GM19395 (cell line): ENCODE measurements at regions not wholly inside any gene's neighbourhood (a gene's known extent, or its start where the extent isn't known, plus 50 kb on each side); places are given as distances from the start of the nearest gene placed in this dataset.

ENCODE experiments used
- ATAC-seq: cut with Tn5 transposase; IDR thresholded peaks from one replicate; pipeline ENCODE4 v1.9.1; 2021; ENCODE audit warnings: mild to moderate bottlenecking, moderate library complexity; ENCODE audit not compliant: unreplicated experiment

DNA sequence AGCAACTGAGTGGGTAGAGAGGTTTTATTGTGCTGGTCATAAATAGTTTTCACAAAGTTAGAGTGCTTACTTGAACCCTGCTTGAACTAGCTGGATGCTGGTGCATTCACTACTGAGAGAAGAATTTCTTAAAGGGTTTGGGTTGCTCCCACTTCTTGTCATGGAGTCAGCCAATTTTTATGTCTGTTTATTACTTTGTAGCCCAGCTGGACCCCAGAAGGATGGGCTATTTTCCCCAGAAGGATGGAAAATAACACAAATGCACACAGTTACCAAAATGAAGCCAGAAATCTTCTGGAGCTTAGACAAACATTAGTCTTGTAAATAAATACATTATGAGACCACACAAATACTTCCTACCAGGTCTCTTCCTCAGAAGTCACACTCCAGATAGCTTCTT is 480.8 kb upstream of the TNC start:
- no peak for ATAC-seq

DNA sequence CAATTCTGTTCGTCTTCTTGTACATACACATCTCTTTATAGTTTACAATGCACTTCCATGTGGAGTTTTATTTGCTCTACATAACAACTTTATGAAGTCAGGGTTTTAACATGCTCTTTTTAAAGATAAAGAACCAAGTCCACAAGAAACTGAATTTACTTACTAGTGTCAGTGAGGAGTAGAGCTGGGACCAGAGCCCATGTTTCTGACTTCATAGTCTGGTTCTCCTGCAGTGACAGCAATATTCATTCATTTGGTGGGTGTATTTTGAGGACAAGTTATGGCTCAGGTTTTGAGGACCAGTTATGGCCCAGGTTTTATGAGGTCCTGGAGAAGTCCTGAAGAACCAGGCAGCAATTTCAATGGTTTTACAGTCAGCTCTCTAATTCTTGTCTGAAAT is 481.9 kb upstream of the TNC start:
- no peak for ATAC-seq

DNA sequence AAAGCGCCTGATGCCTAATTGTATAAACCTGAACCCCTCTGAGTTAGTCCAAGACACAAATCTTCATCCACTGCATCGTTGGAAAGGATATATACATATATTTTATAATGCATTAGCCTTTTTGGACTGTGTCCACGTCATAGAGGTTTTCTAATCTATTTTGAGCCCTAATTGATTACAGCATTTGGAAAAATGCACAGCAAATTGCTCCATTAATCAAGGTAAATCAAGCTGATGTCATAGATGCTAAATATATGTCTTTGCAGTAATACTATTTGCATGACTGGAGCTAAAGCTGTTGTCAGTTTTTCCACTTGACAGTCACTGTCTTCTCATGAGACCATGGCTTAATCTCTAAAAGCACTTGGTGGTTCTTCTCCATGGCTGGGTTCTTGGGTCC is 483.5 kb upstream of the TNC start:
- ATAC-seq = no peak

DNA sequence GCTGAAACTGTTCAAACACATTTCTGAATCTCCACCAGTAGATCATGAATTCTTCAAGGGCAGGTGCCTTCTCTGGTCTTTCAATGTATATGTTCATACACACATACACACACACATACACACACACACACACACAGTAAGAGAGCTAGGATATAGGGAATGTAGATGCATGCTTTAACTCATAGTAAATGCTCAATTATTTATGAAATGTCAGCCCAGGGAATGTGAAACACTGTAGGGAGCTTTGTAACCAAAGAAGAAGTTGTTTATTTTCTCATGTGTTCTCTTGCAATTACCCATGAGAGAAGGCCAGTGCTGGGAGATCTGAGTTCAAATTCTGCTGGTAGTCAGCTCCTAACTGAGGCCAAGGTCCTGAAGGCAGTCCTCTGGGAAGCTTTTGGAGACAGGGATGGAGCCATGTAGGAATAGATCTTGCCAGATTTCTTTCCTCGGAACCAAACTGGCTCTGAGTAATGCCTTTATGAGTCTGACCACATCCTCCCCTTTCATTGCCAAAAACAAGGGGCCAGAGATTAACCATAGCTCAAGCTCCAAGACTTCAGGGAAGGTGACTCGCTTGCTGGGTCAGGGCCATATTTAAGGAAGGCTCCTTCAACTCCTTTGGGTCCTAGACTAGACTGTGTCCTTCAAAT is 487.0 kb upstream of the TNC start:
- ATAC-seq = no peak

DNA sequence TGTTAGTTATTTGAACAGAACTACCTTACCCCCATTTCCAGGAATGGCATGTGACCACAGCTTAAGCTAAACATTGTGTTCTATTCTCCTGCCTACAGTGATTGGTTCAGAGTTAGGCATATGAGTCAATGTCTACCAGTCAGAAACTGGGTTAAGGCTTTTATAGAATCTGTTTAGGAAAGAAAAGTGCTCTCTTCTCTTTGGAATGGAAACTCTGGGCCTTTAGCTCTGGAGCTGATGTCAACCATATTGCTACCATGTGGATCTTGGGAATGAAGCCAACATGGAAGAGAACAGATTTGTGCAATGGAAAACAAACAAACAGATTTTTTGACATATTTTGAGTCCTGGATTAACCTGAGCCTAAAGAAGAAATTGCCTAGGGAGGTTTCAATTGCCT is 488.9 kb upstream of the TNC start:
- no peak for ATAC-seq

DNA sequence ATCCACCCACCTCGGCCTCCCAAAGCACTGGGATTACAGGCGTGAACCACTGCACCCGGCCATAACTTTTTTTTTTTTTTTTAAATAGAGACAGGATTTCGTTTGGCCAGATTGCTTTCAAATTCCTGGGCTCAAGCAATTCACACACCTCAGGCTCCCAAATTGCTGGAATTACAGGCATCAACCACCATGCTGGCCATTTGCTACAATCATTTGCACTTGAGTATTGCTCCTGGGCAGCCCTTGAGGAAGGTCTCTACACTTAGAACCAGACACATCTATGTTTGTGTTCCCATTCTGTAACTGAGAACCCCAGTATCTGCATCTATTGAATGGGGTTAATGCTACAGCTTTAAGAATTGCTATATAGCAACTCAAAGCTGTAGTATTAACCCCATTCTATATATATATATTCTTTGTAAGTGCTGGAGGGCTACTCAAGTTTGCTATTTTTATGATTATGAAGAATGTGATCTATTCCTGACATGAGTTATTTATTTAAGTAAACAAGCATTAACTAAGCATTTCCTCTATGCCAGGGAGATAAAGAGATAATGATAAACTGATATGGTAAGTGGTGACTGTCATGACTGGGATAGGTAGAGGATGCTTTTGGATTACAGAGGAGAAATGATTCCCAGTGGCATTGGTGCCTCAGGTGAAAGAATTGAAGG is 496.5 kb upstream of the TNC start:
- ATAC-seq = no peak

DNA sequence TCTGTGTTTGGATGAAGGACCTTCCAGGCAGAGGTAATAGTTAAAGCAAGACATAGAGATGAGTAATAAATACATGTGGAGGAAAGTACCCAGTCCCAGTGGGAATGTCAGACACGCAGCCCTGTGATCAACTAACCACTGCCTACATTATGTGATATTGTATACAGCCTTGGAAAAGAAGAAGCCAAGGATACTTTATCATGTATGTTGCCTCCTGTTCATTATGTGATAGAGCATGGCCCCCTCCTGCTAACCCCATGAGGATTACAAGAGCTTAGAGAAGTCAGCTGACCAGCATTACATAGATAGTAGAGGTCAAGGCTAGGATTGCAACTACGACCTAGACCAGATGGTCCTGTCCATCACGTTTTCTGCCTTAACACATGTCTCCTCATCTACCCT is 497.0 kb upstream of the TNC start:
- ATAC-seq = no peak

DNA sequence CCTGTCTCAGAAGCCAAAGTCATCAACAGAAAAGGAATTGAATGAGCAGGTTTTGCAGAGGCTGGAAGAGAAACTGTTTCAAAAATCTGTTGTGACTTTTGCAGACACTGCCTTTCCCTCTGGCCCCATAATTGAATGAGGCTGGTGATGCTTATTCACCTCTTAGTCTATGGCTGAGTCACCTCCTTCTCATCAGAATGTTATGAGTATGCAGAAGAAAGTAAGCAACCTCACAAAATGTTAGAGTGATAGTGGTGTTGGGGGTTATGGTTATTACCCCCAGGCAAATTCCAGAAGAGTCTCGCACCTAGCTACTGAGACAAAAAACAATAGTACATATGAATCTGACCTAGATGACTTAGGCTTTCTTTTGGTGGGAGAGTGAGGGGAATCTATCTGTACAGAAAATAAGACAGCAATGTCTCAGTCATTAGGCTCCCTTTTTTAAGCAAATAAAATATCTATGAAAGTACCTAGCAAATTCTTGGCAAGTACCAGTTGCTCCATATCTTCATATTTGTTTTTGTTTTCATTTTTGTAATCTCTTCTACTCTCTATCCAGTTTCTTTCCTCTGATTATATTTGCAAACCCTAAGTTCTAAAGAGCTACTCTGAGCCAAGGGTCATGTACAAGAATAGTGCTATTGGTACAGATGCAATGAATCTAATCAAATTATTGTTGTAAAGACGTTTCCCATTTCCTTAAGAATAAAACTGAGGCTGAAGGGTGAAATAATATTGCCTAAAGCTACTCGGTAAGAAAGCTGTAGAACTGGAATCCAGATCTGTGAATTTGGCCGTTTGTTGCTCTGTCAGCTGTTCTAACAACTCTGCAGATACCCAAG is 498.1 kb upstream of the TNC start:
- ATAC-seq = no peak

DNA sequence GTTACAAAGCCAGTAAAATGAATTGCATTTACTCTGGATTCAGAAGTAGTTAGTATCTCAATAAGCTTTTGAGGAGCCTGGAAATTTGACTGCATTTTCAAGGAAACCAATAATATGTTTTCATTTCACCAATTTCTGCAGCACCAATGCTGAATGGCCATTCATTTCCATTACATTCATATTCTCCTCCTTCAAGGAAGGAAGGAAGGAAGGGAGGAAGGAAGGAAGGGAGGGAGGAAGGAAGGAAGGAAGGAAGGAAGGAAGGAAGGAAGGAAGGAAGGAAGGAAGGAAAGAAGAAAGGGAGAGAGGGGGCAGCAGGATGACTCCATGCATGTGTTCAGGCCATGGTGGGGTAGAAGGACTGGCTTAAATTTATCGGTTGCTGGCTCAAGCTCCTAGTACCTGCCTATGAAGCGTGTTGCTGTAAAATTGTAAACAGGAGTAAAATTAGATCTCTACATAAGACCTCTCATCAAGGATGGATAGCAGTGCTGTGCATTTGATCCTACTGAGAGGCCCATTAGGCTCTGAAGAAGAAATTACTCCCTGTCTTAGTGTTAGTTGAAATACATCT is 498.8 kb upstream of the TNC start:
- ATAC-seq = no peak

DNA sequence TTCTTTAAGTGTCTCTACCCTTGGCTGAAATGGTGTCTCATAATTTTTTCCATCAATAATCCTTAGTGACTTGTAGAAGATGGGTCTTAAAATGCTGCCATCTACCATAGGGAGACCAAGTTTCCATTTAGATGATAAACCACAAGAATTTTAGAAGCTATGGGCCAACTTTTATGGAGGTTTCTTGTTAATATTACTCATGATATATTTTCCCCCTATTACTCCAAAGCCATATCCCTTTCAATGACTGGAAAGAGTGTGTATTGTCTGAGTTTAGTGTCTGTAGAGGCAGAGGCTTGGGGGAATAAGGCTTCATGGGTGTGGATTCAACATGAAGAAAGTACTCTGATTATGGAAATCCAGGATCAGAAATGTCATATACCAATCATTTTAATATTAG is 507.3 kb upstream of the TNC start:
- no peak for ATAC-seq

DNA sequence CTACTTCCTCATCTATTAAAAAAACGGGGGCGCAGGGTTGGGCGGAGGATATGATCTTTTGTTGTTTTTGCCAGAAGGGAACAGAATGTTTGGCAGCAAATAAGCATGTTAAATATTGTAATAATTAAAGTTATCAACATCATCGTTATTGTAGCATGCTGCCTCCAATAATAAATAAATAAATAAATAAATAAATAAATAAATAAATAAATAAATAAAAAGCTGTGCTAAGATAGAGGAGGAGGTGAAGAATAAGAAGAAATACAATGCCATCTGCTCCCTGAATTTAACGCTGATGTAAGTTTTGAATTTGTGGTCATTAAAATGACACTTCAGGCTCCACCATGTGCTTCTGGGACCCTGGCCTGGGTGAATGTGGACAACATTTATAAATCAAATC is 508.0 kb upstream of the TNC start:
- no peak for ATAC-seq

DNA sequence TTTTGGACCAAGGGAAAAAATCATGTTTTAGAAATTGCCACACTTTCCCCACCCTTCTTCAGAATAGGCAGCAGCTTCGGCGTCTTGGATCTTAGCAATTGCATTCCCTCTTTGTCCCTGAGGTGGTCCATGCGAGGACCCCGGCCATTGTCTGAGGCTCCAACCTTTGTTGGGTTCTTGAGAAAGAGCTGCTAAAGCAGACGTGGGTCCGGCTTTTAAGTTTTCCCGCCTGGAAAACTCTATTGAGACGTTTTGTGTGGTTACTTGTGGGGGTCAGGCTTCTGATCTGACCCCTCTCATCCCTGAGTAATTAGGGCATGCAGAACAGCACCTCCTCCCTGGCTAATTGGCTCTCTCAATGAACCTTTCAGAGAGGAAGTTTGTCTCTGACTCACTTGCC is 509.6 kb upstream of the TNC start:
- ATAC-seq = no peak

DNA sequence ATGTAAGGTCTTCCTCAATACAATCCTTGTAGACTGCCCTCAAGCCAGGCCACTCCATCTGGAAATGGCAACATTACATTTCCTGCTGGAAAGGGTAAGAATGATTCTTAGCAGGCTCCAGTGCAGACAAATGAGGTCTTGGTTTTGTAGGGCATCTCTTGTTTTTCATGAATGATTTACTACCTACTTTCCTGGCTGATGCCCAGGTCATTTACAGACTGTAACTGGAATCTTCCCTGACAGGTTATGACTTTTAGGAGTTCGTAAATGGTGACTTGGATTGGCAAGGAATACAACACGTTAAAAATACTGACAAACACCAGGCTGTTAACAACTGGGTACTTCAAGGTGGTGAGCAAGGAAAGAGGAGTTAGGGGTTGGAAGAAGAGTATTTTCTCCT is 510.5 kb upstream of the TNC start:
- ATAC-seq = no peak

DNA sequence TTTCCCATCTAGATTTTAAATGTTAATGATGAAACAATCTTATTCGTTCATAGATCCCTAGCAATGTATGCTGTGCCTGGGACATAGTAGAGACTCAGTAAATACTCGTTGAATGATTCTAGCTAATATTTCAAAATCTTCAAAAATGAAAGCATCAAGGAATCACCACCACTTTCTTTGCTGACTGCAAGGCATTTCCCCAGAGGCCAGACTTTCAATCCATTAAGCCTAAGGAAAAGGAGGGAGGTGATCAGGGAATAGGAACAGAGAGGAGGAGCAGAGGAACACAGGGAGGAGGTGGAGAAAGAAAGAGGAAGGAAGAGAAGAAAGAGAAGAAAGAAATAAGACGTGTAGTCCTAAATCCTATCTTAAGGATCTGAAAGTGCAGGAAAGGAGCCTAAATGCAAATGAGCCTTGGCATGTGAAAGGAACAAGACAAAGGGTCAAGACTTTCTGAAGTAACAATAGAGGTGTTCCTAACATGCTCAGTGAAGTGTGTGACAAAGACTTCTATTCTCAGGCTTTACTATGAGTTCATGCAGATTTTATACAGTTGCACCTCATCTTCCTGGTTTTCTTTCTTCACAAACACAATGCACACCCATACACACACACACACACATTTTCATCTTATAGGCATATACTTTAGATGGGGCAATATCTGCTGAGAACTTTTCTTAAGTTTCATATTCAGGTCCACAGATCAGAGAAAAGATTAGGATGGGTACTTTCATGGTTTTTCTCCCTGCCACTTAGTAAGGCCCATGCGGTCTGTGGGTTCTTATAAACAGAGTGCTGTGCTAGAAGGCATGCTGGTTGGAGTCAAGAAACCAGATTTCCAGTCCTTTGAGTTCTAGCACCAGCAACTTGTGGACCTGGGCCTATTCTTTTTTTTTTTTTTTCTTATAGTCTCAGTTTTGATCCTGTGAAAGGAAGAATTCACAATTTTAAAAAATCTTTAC is 512.2 kb upstream of the TNC start:
- no peak for ATAC-seq

DNA sequence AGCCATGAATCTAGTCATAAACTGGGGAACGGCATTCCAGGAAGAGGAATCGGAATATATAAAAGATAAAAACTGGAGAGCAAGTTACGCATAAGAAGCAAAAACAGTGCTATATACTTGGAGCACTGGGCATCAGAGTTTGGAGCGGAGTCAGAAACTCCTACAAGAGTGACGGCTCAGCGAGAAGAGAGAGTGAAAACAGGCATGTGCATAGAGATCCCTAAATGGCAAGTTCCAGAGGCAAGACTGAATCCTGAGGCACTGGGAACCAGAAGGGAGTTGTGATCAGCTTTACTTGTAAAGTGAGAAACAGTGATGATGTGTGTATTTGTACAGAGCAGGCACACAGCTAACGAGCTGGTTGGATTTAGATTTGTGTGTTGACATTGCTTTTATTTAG is 514.4 kb upstream of the TNC start:
- ATAC-seq = no peak

DNA sequence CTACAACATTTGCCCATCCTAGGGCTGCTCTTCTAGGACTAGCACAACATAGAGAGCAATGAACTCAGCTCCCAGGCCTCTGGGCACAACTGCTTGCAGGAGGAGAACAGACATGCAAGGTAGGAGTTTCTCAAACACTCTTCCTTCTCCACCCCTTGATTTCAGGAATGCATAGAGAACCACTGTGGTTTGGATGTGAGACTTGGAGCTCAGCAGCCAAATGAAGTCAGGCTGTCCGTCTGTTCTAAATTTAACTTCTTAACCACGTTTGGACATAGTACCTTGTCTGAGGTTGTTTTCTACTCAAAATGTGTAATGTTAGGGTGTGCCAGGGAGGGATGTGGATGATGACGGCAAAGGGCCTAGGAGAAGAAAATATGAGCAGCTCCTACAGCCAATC is 515.1 kb upstream of the TNC start:
- ATAC-seq = no peak

DNA sequence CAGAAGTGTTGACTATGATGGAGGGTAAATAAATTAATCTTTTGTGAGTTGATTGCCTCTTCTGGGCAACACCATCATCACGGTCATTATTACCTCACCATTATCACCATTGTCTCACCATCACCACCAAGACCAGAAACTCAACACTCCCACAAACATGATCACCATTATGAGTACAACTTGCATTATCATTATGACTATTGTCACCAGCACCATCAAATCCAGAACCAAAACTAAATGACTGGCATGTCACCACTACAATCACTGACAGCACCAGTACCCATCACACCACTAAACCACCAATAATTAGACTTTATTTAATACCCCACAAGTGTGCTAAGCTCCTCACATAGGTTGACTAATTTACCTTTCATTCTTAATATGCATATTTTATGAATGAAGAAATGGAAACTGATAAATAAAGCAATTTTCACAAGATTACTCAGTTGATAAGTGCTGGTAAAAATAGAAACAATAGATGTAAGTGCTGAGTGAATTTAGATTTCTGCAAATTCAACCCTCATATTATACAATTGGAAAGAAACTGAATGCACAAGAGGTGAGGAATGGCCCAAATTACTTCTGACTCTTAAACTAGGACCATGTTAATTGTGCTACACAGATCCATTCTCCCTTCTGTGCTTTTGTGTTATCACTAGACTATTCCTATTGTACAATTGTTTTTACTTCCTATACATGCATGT is 517.8 kb upstream of the PAPPA start:
- ATAC-seq = no peak

DNA sequence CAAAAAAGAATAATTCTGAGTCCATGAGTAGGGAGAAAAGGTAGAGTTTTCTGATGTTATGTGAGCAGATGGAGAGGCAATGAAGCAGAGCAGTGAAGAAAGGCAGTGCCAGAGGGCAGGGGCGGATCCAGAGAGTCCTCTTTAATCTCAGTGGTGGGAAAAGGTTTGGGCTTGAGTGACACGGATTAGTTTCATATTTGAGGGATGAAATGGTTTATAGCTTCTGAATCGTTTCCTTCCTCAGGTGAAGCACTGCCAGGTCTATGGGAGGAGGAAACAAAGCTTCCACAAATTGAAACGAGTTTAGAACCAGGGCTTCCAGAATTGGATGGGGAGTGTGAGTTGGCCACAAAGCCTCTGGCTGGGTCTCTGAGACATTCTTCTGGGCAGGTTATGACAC is 517.0 kb upstream of the PAPPA start:
- ATAC-seq = no peak

DNA sequence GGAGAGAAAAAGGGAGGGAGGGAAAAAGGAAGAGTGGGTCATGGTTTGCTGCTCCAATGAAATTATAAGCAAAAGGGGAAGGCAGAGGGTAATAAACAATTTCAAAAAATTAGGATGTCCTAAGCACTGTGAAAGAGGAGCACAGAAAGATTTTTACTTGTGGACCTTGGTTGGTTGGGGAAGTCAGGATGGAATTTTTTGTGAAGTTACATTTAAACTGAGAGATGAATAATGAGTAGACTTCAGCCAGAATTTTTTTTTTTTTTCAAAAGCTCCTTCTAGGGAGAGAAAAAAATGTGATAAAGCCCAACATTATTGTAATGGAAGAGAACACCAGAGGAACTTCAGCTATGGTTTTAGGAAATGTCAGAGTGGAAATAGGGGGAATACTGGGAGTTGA is 515.9 kb upstream of the PAPPA start:
- ATAC-seq = no peak

DNA sequence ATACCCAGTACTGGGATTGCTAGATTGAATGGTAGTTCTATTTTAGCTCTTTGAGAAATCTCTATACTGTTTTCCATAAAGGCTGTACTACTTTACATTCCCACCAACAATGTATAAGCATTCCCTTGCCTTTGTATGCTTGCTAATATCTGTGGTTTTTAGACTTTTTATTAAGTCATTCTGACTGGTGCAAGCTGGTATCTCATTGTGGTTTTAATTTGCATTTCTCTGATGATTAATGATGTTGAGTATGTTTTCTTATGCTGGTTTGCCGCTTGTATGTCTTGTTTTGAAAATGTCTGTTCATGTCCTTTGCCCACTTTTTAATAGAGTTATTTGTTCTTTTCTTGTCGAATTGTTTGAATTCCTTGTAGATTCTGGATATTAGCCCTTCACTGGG is 512.7 kb upstream of the PAPPA start:
- no peak for ATAC-seq
